SK-N-SH (cell line): ENCODE measurements at regions not wholly inside any gene's neighbourhood (a gene's known extent, or its start where the extent isn't known, plus 50 kb on each side); places are given as distances from the start of the nearest gene placed in this dataset.
A peak's percentile ranks its signal among the peaks of the same experiment; 100 is the strongest.

Experiments used
- CTCF ChIA-PET: fragments of 300-600, 350-600 bp; formaldehyde crosslinking; extraction: SDS; loops from one replicate; lab custom pipeline; 2021; lab: Yijun Ruan, JAX
- POLR2A ChIA-PET: fragments of 350-600 bp; sonication (Branson Sonifier 250); formaldehyde crosslinking; extraction: SDS; loops from one replicate; lab custom pipeline; 2020; ENCODE audit warnings: antibody characterized with exemption, inconsistent platforms; lab: Yijun Ruan, JAX
- DNase-seq: peaks from one replicate; pipeline ENCODE4 v3.0.0; 2012
- H2AFZ ChIP-seq: fragments of 200-600 bp; sonication (generic); 2 replicates; pipeline ENCODE4 v1.8.1; 2016; ENCODE audit warnings: antibody characterized with exemption, mild to moderate bottlenecking, low read depth
- H3F3A ChIP-seq: fragments of 200-600 bp; sonication (generic); replicated peaks from 2 replicates; pipeline ENCODE3; 2016; ENCODE audit warnings: antibody characterized with exemption, mild to moderate bottlenecking; ENCODE audit not compliant: insufficient read depth
- H3K27ac ChIP-seq, 2 experiments: fragments of 200-500 bp in 1 of 2; fragments of 200-600 bp in 1 of 2; sonication (Bioruptor generic) in 1 of 2; sonication (generic), shearing (Covaris generic) in 1 of 2; 2 replicates each; pipeline versions ENCODE4 v1.5.1 to v1.6.1; 2014 to 2016; ENCODE audit warnings: low read depth in 2 of 2, inconsistent platforms in 1 of 2, low read length in 1 of 2, mild to moderate bottlenecking in 1 of 2, mixed read lengths in 1 of 2
- H3K27me3 ChIP-seq: fragments of 200-600 bp; sonication (generic), shearing (Covaris generic); 2 replicates; pipeline ENCODE4 v1.6.1; 2016; ENCODE audit warnings: mixed run types; ENCODE audit not compliant: insufficient read depth
- H3K36me3 ChIP-seq, 2 experiments: fragments of 200-500 bp in 1 of 2; fragments of 200-600 bp in 1 of 2; sonication (Bioruptor generic) in 1 of 2; sonication (generic) in 1 of 2; replicated peaks in 1 of 2; 2 replicates each; pipeline versions ENCODE3 to v1.5.1; 2014 to 2016; ENCODE audit warnings: low read length in 1 of 2, mild to moderate bottlenecking in 1 of 2; ENCODE audit not compliant: insufficient read depth in 2 of 2, control insufficient read depth in 1 of 2
- H3K4me1 ChIP-seq, 2 experiments: fragments of 200-500 bp in 1 of 2; fragments of 200-600 bp in 1 of 2; sonication (Bioruptor generic) in 1 of 2; sonication (generic), shearing (Covaris generic) in 1 of 2; 2 replicates each; pipeline versions ENCODE4 v1.5.1 to v1.6.1; 2014 to 2016; ENCODE audit warnings: low read depth in 1 of 2, low read length in 1 of 2, mixed run types in 1 of 2; ENCODE audit not compliant: insufficient read depth in 2 of 2, control insufficient read depth in 1 of 2
- H3K4me2 ChIP-seq: fragments of 200-600 bp; sonication (generic), shearing (Covaris generic); 2 replicates; pipeline ENCODE4 v1.6.1; 2017; ENCODE audit warnings: mixed run types
- H3K4me3 ChIP-seq, 2 experiments: fragments of 200-500 bp in 1 of 2; fragments of 200-600 bp in 1 of 2; sonication (Bioruptor generic) in 1 of 2; sonication (generic), shearing (Covaris generic) in 1 of 2; 2 replicates each; pipeline versions ENCODE4 v1.5.1 to v1.8.1; 2014 to 2016; ENCODE audit warnings: low read depth in 2 of 2, inconsistent platforms in 1 of 2, low read length in 1 of 2, mild to moderate bottlenecking in 1 of 2, mixed read lengths in 1 of 2, moderate library complexity in 1 of 2
- H3K79me2 ChIP-seq: fragments of 200-600 bp; sonication (generic); 2 replicates; pipeline ENCODE4 v1.8.1; 2017; ENCODE audit warnings: mild to moderate bottlenecking; ENCODE audit not compliant: insufficient read depth
- H3K9ac ChIP-seq: fragments of 200-600 bp; sonication (generic); 2 replicates; pipeline ENCODE4 v1.6.1; 2017; ENCODE audit warnings: mixed run types
- H3K9me2 ChIP-seq: fragments of 200-600 bp; sonication (generic); 2 replicates; pipeline ENCODE4 v1.6.1; 2017; ENCODE audit warnings: mixed run types
- H3K9me3 ChIP-seq: fragments of 200-600 bp; sonication (generic); 2 replicates; pipeline ENCODE4 v1.6.1; 2017; ENCODE audit warnings: mixed run types, mild to moderate bottlenecking, moderate library complexity
- H4K20me1 ChIP-seq: fragments of 200-600 bp; sonication (generic); 2 replicates; pipeline ENCODE4 v1.6.1; 2017; ENCODE audit warnings: mild to moderate bottlenecking, mixed run types; ENCODE audit not compliant: insufficient read depth
- CHD2 ChIP-seq: fragments of 150-350 bp; IDR thresholded peaks from 2 replicates; pipeline ENCODE4 v1.6.1; 2018; ENCODE audit warnings: low read length; ENCODE audit not compliant: partially characterized antibody
- EP300 ChIP-seq, 2 experiments: IDR thresholded peaks; 2 replicates each; pipeline versions ENCODE4 v1.4.0 to v1.6.1; 2012; ENCODE audit warnings: borderline replicate concordance in 1 of 2, low read depth in 1 of 2, low read length in 1 of 2
- FOSL2 ChIP-seq: IDR thresholded peaks from 2 replicates; pipeline ENCODE4 v1.4.0; 2012; ENCODE audit warnings: low read depth, mild to moderate bottlenecking, moderate library complexity, borderline replicate concordance
- FOXJ3 ChIP-seq: sonication (generic); formaldehyde crosslinking; IDR thresholded peaks from 2 replicates; pipeline ENCODE4 v1.5.1; 2020; ENCODE audit warnings: mild to moderate bottlenecking, missing genetic modification reagents
- FOXM1 ChIP-seq: IDR thresholded peaks from 2 replicates; pipeline ENCODE4 v1.4.0; 2012; ENCODE audit warnings: low read depth, mild to moderate bottlenecking
- JUND ChIP-seq: IDR thresholded peaks from 2 replicates; pipeline ENCODE4 v1.4.0; 2012
- MAX ChIP-seq: IDR thresholded peaks from 2 replicates; pipeline ENCODE4 v1.4.0; 2012; ENCODE audit warnings: low read depth
- MEF2A ChIP-seq: IDR thresholded peaks from 2 replicates; pipeline ENCODE4 v1.4.0; 2012; ENCODE audit warnings: low read depth, borderline replicate concordance
- NFIC ChIP-seq: IDR thresholded peaks from 2 replicates; pipeline ENCODE4 v1.4.0; 2012; ENCODE audit warnings: borderline replicate concordance
- NRF1 ChIP-seq: IDR thresholded peaks from 2 replicates; pipeline ENCODE4 v1.6.1; 2012; ENCODE audit warnings: low read depth, mild to moderate bottlenecking, low read length
- PBX3 ChIP-seq: IDR thresholded peaks from 2 replicates; pipeline ENCODE4; 2012
- POLR2AphosphoS5 ChIP-seq: IDR thresholded peaks from 2 replicates; pipeline ENCODE4 v1.6.1; 2012; ENCODE audit warnings: low read depth, low read length
- RAD21 ChIP-seq: IDR thresholded peaks from 2 replicates; pipeline ENCODE4 v1.6.1; 2012; ENCODE audit warnings: mild to moderate bottlenecking, low read length
- RFX5 ChIP-seq: IDR thresholded peaks from 2 replicates; pipeline ENCODE4 v1.6.1; 2012; ENCODE audit warnings: mild to moderate bottlenecking, improper control_type of control experiment, low read length
- RXRA ChIP-seq: IDR thresholded peaks from 2 replicates; pipeline ENCODE4 v1.4.0; 2012; ENCODE audit warnings: low read depth, mild to moderate bottlenecking, borderline replicate concordance
- TCF12 ChIP-seq: IDR thresholded peaks from 2 replicates; pipeline ENCODE4 v1.4.0; 2012
- TEAD4 ChIP-seq: IDR thresholded peaks from 2 replicates; pipeline ENCODE4 v1.4.0; 2012; ENCODE audit warnings: mild to moderate bottlenecking, borderline replicate concordance; ENCODE audit not compliant: insufficient read depth
- USF2 ChIP-seq: fragments of 150-350 bp; IDR thresholded peaks from 2 replicates; pipeline ENCODE4 v1.6.1; 2017; ENCODE audit warnings: antibody characterized with exemption, low read length, low read depth, borderline replicate concordance
- WGBS: methylation state at CpG from one replicate; pipeline ENCODE4 v1.1.6; 2017; ENCODE audit warnings: low lambda C conversion rate; 5-methylcytosine and 5-hydroxymethylcytosine counted together

- TF ChIP-seq PBX3 (peak; percentile 96), TCF12 (peak; percentile 90), FOSL2 (peak; percentile 55; the same call in 1 of the 2 replicates), POLR2AphosphoS5 (peak; percentile 54; the same call in 1 of the 2 replicates), NFIC (peak; percentile 61; the same call in 1 of the 2 replicates), CHD2 (no peak)
Measured at GRCh38 chr6:11911538-11911937, 100.6 kb upstream of the HIVEP1 start (continued).

GRCh38 chr6:11909696-11910132 is 102.4 kb upstream of the HIVEP1 start:
- Histone ChIP-seq H3K79me2 (no peaks in the 10 kb centered on the region), H3K4me1 (no peaks in the 10 kb centered on the region; a peak in 1 of 4 replicates), H3K4me2 (no peak overlapping the region), H4K20me1 (no peaks in the 10 kb centered on the region), H3F3A (peaks cover 22% of the 10 kb centered on the region), H3K27ac (peak overlapping the region; percentile 76 to 79; a peak in 3 of 4 replicates), H3K9ac (no peak overlapping the region), H3K36me3 (no peaks in the 10 kb centered on the region), H3K9me3 (no peaks in the 10 kb centered on the region), H3K27me3 (no peaks in the 10 kb centered on the region), H2AFZ (no peak overlapping the region), H3K4me3 (no peak overlapping the region), H3K9me2 (no peaks in the 10 kb centered on the region)
- ChIA-PET POLR2A (no interaction called here), CTCF (no interaction called here)
- peak; percentile 85 for TF ChIP-seq TCF12
- no peak for TF ChIP-seq FOXJ3 (CRISPR knock-in tag)
- TF ChIP-seq PBX3, result peak; percentile 96
- TF ChIP-seq USF2, result no peak
- peak; percentile 67; the same call in 1 of the 2 replicates for TF ChIP-seq FOSL2
- TF ChIP-seq JUND, result peak; percentile 88
- TF ChIP-seq POLR2AphosphoS5, result peak; percentile 44; the same call in 1 of the 2 replicates
- TF ChIP-seq FOXM1, result peak; percentile 52; the same call in 1 of the 2 replicates
- peak; percentile 72; the same call in 1 of the 2 replicates for TF ChIP-seq NFIC
- TF ChIP-seq RXRA, result peak; percentile 73
- peak; percentile 63; the same call in 1 of the 2 replicates for TF ChIP-seq MAX
- TF ChIP-seq MEF2A, result peak; percentile 55; the same call in 1 of the 2 replicates
- peak; percentile 82; the same call in 1 of the 2 replicates for TF ChIP-seq TEAD4
- TF ChIP-seq RFX5, result no peak
- TF ChIP-seq NRF1, result no peak
- TF ChIP-seq RAD21, result no peak
- peak; percentile 25 to 82; a peak in 3 of 4 replicates for TF ChIP-seq EP300 (IDR thresholded peaks at IDR 0.05; ENCODE audit: borderline replicate concordance in 1 of 2, low read depth in 1 of 2, low read length in 1 of 2)
- DNase-seq, result no peak
- WGBS, result 63% methylated on average over 7 of the region's 7 CpGs
